EH (cell line): ENCODE measurements at regions not wholly inside any gene's neighbourhood (a gene's known extent, or its start where the extent isn't known, plus 50 kb on each side); places are given as distances from the start of the nearest gene placed in this dataset.

Experiments used
- DNase-seq: peaks from one replicate; pipeline ENCODE4 v3.0.0-alpha.2; 2015; ENCODE audit warnings: low read depth

GRCh38 chr1:218156595-218156994, 128.5 kb upstream of the RRP15 start:
- DNase-seq: no peak

- DNase-seq: no peak
These were observed 121.7 kb upstream of the RRP15 start for GRCh38 chr1:218163371-218163770.

- DNase-seq: peak; percentile 30
These were observed 120.8 kb upstream of the RRP15 start for GRCh38 chr1:218164111-218164929.

GRCh38 chr1:218164930-218165700, 120.0 kb upstream of the RRP15 start:
- DNase-seq: peak; percentile 16

- no peak for DNase-seq
These were observed 119.4 kb upstream of the RRP15 start for GRCh38 chr1:218165701-218166114.

- DNase-seq: no peak
These were observed 118.7 kb upstream of the RRP15 start for GRCh38 chr1:218166268-218166945.

- DNase-seq: peak; percentile 56
These were observed 113.7 kb upstream of the RRP15 start for GRCh38 chr1:218171302-218171893.

DNA sequence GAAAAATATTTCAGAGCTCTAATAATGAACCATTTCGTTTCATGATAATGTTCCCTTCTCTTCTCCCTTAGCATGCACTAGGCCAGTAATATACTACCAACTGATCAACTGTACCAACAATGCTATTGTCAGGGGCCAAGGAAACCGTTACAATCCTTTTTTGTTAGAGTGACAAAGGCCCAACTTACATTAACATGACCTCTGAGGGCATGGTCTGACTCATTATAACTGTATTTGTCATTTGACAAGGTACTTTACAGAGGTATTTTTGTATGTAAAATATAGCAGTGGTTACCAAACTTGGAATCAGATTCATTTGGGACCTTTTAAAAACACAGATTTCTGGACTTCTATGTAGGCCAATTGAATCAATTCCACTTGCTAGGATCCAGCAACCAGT, 102.6 kb upstream of the RRP15 start:
- no peak for DNase-seq

- no peak for DNase-seq
These were observed 84.1 kb upstream of the RRP15 start for GRCh38 chr1:218200979-218201378.

DNA sequence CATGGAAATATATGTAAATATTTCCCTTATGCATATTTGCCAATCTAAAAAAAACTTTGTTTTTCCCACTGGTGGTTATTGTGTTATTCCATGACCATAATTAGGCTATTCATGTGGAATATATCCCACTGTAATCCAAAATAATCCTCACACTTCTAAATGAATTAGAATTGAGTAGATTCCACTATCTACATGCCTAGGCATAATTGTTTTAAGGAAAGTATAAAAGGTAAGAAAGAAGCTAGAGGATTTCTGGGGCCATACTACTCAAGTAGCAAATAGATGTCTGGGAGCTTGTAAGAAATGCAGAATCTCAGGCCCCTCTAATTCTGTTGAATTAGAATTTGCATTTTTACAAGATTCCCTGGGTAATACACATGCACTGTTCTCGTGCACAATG, 83.5 kb upstream of the RRP15 start:
- no peak for DNase-seq

DNA sequence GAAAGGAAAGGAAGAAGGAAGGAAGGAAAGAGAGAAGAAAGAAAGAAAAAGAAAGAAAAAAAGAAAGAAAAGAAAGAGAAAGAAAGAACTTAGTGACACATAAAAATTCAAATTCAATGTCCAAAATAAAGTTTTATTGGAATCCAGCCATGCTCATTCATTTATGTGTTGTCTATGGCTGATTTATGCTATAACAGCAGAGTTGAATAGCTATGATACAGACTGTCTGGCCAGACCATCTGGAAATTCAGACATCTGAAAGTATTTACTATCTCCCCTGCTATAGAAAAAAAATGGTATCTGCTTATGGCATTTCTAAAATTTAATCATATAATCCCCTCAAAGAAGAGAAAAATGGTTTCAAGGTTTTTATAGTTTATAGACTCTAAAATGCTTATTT, 79.4 kb upstream of the RRP15 start:
- no peak for DNase-seq

- peak; percentile 49 for DNase-seq
These were observed 77.9 kb upstream of the RRP15 start for GRCh38 chr1:218207194-218207593.

DNA sequence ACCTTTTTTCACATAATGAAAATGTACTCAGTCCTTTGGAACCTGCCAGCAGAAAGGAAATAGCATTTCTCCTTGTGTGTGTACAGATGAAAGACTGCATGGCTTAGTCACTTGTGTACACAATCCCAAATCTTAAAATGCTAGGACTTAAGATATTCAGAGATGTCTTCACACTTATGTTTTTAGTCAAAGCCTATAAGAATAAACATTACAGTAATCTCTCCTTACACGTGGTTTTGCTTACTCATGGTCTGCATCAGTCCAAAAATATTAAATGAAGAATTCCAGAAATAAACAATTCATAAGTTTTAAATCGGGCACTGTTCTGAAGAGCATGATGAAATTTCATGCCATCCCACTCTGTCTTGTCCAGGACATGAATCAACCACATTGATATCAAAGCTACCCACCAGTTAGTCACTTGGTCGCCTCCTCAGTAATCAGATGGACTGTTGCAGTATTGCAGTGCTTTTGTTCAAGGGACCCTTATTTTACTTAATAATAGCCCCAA, 75.7 kb upstream of the RRP15 start:
- peak; percentile 83 for DNase-seq

GRCh38 chr1:218211241-218211640, 73.9 kb upstream of the RRP15 start:
- peak; percentile 27 for DNase-seq

GRCh38 chr1:218217040-218217439, 68.1 kb upstream of the RRP15 start:
- DNase-seq: no peak

GRCh38 chr1:218219460-218219859, 65.6 kb upstream of the RRP15 start:
- DNase-seq: no peak

GRCh38 chr1:218224101-218224500, 61.0 kb upstream of the RRP15 start:
- no peak for DNase-seq

GRCh38 chr1:218226005-218226404, 59.1 kb upstream of the RRP15 start:
- no peak for DNase-seq
